GM21717 (cell line): ENCODE measurements at regions not wholly inside any gene's neighbourhood (a gene's known extent, or its start where the extent isn't known, plus 50 kb on each side); places are given as distances from the start of the nearest gene placed in this dataset.

Experiments used
- ATAC-seq: cut with Tn5 transposase; IDR thresholded peaks from one replicate; pipeline ENCODE4 v1.9.1; 2021; ENCODE audit warnings: mild to moderate bottlenecking, moderate library complexity; ENCODE audit not compliant: unreplicated experiment

DNA sequence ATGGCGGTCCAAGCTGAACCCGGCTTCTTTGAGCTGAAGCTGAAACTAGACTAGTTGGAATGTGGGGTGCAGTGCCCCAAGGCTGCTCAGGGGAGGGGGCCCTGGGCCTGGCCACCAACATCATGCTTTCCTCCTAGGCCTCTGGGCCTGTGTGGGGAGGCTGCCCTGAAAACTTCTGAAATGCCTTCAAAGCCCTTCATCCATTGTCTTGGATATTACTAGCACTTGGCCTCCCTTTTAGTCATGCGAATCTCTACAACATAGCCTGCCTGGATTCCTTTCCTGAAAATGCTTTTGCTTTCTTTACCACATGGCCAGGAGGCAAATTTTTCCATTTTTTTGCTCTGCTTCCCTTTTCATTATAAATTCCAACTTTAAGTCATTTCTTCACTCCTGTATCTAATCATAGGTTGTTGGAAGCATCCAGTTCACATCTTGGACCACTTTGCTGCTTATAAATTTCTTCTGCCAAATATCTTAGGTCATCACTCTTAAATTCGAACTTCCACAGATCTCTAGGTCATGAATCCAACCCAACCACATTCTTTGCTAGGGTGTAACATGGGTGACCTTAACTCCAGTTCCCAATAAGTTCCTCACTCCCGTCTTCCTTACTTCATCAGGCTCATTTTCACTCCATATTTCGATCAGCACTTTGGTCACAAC, 103.4 kb downstream of the DDIT4L start:
- no peak for ATAC-seq

DNA sequence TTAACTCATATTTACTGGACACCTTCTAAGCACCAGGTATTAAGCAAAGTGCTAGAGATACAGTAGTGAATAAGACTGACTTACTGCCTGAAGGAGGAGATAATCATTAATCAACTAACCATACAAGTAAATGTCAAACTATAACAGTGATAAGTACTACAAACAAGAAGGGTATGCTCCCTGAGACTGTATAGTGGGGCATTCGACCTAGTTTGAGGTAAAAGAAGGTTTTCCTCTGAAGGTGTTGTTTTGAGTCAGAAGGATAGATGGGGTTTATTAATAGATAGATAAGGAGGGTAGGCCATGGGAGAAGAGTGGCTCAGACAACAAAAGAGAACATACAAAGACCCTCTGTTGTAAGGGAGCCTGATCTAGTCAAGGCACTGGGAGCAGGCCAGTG, 105.4 kb downstream of the DDIT4L start:
- ATAC-seq = no peak

DNA sequence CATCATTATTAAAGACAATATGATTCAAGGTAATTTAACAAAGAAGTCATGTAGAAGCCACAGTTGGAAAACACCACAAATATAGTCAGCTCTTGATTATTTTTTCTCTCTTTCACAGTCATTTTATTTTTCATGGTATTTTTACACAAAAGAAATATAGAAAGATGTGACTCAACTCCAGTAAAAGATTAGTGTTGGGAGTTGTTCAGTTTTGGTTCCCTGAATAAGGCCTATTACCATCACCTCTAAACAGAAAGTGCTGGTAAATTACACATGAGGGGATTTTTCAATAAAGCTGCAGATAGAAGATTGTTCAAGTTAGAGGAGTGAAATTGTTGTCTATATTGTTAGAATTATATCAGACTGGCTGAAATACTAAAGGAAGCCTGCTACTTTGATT, 107.0 kb downstream of the DDIT4L start:
- ATAC-seq = peak; percentile 53

DNA sequence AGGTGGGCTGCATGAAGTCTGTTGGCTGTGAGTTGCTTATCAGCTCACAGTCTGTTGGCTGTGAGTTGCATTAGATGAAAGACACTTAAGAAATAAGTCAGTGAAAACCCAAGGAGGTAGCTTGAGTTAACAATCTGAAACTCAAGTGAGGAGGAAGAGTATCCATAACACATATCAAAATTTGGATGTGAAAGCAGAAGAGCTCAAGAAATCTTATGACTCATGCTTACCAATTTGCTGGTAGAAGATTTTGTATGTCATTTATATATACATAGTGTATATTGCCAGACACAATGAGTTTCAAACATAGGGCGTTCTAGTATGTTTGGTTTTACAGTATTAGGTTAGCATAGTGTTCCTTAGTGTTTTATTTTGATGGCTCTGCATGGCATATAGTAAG, 107.4 kb downstream of the DDIT4L start:
- ATAC-seq = peak; percentile 50

DNA sequence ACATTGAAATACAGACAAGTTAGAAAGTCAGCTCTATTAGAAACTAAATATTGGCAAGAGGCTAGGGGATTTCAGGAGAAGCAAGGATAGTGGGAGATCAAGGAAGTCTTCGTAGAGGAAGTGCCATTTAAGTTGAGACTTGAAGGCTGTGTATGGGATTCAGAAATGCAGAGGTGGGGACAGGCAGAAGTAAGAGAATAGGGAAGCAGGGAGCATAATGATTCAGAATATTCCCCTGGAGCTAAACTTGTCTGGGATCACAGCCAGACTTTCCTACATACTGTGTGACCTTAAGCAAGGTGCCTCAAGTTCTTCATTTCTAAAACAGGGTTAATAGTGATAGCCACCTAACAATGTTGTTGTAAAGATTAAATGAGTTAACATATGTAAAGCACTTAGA, 108.8 kb downstream of the DDIT4L start:
- no peak for ATAC-seq

DNA sequence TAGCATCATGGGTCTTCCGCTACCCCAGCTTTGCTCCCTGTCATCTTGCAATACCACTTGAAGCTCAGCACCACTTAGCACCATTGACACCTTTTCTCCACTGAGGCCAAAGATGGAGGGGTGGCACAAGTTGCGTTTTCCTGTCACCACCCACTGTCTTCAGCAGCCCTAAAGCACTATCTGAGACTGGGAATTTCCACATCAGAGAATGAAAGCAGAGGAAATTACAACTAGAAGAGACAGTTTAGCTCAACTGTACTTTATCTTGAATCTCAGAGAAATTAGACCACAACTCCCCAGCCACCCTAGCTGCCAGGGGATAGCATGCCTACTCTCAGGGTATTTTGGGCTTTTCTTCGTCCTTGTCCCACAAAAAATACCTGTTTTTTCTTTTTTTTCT, 111.0 kb downstream of the DDIT4L start:
- ATAC-seq = no peak

DNA sequence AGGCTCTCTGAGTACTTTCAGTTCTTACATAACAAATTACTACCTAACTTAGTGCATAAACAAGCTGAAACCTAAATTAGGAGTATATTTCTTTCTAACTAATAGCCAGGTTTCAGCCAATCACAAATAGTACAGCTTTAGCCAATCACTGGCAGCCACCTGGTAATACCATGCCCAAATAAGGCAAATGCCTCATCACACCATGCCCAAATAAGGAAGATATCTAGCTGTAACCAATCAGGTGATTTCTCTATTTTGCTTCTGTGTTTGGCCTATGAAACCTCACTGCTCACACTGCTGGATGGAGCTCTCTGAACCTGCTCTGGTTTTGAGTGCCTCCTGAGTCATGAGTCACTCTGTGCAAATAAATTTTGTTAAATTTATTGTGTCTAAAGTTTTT, 113.5 kb downstream of the DDIT4L start:
- no peak for ATAC-seq

DNA sequence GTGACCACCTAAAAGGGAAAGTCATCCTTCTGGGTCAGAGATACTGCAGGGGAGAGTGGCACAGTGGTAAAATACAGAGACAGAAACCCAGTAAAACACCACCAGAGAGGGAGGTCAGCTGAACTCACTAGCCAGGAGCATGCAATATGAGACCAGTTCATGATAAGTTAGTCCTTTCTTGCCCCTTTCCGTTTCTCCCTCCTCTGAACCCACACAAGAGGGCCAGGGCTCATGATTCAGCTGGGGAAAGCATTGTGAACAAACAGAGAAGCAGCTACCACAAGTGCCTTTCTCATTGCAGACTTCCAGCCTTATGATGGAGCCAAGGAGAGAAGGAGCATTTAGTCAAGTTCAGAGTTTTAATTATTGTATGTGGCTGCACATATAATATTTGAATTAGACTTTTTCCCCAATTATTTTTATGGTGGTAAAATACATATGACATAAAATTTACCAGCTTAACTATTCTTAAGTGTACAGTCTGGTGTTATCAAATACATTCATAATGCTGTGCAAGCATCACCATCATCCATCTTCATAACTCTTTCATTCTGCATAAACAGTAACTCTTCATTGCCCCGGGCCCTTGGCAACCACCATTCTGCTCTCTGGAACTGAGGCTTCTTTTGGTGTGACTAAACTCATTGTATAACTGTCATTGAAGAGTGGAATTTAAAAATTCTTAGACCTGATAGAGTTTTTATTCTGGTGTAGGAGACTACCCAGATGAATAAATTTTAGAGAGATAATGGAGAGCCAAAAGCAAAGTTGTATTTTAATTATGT, 114.6 kb downstream of the DDIT4L start:
- ATAC-seq = no peak

DNA sequence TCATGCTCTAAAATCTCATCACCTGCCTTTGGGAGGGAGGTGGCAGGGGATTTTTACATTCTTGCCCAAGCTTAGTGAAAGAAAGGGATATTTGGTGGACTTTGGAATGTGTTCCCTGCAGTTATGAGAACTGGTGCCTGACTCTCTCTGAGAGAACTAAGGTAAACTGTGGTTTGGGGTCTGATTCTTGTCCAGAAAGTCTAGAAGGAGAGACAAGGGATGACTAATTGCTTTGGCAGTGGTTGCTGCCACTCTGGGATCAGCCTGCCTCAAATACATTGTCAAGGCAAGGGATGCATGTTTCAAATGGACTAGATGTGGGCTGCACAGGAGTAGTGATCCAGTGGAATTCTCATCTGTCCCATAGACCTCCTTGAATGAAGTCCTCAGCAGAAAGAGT, 115.2 kb downstream of the DDIT4L start:
- ATAC-seq = no peak

DNA sequence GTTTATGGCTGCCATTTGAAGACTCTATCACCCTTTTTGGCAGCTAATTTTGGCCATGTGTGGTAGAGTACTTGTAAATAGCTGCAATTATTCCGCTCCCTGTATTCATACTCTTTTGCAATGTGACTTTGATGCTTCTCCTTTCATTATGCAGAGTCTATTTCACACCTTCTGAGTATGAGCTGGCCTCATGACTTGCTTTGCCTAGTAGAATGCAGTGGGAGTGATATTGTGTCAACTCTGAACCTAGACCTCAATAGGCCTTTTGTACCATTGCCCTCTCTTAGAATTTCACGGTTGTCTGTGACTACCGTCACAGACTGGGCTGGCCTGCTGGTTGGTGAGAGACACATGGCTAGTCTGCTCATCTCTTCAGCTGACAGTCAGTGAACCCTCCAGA, 118.8 kb downstream of the DDIT4L start:
- ATAC-seq = no peak

DNA sequence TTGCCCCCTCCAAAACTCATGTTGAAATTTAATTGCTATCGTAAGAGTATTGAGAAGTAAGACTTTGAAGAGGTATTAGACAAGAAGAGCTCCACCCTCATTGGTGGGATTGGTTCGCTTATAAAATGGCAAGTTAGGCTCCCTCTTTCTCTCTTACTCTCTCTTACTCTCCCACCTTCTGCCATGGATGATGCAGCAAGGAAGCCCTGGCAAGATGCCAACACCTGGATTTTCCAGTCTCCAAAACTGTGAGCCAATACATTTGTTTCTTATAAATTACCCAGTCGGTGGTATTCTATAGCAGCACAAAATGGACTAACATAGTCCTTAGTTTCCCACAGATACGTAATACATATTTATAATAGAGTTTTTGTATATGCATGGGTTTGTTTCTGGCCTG, 119.4 kb downstream of the DDIT4L start:
- ATAC-seq = no peak

DNA sequence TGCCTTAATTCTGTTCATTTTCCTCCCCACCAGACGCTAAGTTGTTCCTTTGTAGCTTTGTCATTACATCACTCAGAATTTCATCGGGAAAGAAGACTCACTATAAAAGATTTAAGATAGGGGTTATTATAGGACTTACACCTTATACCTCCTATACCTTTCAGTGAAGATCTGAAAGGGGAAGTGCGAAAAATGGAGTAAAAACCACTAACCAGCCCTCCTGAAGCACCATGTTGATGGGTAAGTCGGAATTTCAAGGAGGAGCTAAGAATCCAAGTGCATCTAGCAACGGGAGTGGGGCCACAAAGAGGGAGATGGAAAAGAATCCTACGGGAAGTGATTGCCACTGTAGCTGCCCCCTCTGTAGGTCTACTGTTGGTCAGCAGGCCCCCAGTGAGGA, 119.1 kb upstream of the H2AZ1 start:
- ATAC-seq = no peak

DNA sequence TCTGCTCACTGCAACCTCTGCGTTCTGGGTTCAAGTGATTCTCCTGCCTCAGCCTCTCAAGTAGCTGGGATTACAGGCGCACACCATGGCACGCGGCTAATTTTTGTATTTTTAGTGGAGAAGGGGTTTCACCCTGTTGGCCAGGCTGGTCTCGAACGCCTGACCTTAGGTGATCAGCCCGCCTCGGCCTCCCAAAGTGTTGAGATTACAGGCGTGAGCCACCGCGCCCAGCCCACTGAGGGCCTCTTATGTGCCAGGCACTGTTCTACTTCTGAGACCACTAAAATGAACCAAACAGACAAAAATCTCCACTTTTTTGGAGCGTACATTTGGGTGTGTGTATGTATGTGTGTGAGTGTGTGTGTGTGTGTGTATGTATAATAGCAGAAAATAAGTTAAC, 117.2 kb upstream of the H2AZ1 start:
- no peak for ATAC-seq

DNA sequence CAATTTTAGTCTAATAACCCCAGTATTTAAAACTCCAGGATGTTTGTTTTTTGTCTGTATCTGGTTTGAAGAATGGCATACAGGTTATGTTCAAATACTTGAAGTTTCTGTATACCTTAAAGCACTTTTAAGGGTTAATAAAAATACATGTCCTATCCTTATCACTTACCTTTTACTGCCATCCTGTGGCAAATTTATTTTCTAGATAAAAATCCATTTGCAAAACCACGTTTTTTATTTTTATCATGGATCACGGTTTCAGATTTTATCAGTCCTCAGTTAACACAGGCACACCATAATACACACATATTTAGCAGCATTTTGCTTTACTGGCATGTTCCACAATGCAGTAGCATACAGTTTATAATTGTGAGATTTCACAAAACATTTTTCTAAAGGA, 113.3 kb upstream of the H2AZ1 start:
- ATAC-seq = no peak

DNA sequence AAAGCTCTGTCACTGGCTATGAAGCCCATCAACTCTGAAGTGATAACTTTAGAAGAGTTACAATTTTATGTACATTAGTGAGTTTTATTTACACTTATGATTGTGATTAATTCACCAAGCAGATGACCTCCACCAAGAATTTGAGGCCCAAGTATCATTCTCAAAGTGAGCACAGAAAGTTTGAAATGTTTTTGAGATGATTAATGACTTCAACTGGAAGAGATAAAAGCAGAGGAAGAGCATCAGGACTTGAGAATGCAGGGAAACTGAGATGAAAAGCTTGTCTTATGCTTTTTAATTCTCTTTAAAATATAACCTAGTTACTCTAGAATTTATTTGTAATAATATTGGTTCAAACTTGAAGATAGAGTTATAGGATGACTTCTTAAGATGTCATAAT, 112.8 kb upstream of the H2AZ1 start:
- ATAC-seq = no peak

DNA sequence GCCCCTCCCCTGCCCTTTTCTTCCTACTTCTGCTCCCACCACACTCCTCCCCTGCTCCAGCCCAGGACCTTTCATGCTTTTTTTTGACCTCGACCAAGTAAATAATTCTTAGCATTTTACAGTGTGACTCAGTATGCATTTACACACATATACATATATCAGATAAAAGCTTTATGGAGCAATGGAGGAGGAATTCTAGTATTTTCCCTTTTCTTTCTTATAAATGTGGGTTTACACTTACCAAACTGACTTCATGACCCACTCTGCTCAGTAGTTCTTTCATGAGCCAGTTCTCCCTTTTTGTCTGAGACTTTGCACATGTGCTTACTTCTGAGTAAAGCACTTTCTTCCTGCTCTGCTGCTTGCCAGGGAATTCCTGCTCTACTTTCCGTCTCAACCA, 111.8 kb upstream of the H2AZ1 start:
- no peak for ATAC-seq

DNA sequence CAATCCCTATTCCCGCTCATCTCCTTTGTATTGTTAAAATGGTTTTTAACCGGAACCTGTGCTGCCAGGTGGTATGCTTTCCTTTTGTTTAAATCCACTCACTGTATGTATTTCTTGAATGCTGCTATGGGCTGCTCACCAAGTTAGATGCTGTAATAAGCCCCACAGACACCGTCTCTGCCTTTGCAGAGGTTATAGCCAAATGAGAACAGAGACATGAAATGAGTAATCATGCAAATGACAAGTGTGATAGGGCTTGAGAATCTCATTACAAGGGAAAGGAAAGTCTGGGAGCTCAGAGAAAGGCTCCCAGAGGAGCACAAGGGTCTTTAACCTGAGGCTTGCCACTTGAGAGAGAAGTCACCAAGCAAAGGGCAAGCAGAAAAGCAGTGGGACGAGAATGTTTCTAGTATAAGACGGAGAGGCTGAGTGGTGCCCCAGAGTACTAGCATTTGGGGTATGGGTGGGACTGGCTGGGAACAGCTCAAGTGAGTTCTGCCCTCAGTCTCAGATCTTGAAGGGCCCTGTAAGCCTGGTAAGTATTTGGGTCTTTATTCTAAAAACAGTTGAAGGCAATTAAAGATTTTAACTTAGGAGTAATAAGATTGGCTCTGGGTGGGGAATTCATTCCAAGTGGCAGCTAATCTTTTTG, 110.8 kb upstream of the H2AZ1 start:
- ATAC-seq = peak; percentile 82

DNA sequence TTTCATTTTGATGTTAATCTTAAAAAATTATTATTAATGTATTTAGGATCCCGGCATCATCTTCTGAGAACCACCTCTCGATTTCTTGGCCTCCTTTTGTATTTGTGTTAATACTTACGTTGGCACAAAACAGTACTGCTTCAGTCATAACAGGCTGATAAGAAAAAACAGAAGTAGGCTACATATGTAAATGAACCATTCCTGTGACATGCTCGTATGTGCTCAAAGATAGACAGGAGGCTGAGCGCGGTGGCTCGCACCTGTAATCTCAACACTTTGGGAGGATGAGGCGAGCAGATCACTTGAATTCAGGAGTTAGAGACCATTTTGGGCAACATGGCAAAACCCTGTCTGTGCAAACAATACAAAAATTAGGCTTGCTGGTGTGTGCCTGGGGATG, 109.4 kb upstream of the H2AZ1 start:
- no peak for ATAC-seq

DNA sequence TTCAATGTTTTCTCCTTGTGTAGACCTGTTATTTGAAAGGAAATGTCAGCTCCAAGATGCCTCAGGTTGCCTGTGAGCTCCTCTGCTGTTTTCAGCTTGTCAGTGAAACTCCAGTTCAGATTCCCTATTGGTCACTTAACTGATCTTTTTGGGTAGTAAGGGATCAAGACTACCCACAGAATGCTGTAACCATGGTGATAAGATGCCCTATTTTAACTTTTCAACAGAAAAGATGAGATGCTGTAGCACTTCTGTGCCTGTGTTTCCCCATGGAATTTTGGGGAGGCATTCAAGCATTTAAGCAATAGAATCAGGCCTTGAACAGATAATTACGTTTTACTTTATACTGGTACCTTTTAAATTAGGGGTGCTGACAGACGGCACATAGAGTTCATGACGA, 106.6 kb upstream of the H2AZ1 start:
- no peak for ATAC-seq

DNA sequence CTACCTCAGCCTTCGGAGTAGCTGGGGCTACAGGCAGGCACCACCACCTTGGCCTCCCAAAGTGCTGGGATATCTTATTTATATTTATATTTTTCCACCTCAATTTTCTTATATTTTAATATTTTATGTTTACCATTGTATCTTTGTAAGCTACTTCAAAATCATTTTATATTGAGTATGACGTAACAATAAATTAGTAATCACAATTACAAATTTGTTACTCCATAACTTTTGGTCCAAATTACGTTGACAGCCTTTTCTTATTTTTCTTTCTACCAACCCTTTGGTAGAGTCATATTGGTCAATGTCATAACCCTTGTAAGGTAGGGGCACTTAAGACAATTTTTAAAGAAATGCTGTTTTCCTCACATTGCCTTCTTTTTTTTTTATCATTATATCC, 104.0 kb upstream of the H2AZ1 start:
- no peak for ATAC-seq

DNA sequence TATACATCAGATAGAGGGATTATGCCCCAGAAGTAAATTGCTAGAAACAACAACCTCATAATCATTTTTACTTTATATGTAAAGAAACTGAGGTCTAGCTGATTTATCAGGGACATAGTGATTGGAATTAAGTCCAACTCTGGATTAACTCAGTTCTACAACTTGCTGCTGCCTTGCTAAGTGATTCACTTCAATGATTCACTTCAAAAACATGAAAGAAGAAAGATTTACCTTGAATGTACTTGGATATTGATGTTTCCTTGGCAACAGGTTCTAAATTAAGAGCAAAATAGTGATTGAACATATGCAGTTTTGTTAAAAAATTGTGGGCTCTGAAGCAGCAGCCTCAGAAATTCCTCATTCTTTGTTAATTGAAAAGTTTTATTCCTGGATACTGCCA, 99.8 kb upstream of the H2AZ1 start:
- no peak for ATAC-seq

DNA sequence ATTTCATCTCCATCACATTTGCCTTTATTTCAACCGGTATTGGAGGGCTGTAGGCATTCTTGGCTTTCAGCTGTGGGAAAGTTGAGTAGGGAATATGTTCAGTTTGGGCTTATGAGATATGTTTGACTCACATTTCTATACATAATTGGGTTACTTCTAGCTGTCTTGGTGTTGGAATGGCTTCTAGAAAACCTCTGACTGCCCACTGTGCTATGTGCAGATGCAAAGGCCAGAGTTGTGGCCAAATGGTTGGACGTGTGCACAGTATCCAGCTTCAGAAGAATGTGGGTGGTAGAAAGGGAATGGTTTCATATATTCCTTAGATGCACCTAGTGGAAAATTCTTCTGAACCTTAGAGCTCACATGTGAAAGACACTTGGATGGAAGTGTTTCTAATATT, 92.6 kb upstream of the H2AZ1 start:
- ATAC-seq = no peak
